NCI-H1092 (cell line): ENCODE measurements at regions not wholly inside any gene's neighbourhood (a gene's known extent, or its start where the extent isn't known, plus 50 kb on each side); places are given as distances from the start of the nearest gene placed in this dataset.

Experiments used
- DNase-seq: peaks from one replicate; lab custom pipeline; 2025; lab: John Stamatoyannopoulos, UW

DNA sequence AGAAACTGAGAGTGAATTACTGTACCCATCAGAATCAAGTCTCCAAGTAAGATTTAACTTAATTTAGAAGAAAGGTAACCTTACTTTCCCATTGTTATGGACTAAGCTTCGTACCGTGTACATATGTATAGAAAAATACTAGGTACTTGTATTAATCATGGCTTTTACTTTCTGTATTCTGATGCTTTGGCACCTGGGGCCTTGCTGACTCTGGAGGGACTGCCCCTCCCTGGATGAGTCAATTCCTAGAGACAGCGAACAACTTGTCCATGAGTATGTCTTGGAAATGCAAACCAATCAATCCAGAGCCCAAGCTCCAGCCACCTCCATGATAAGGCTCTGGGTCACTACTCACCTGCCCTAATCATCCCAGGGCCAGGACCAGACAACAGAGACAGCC lies 50.0 kb upstream of the DGKG start:
- no peak for DNase-seq
